Fibroblast of peridontal ligament (primary cell): ENCODE measurements at regions not wholly inside any gene's neighbourhood (a gene's known extent, or its start where the extent isn't known, plus 50 kb on each side); places are given as distances from the start of the nearest gene placed in this dataset.
"Not testable (repeated sequence)": the region's sequence is repeated elsewhere in the genome, so short reads cannot be mapped to it uniquely, and the experiment has no call there.

Experiments used
- DNase-seq: peaks from one replicate; pipeline ENCODE4 v3.0.0-alpha.2; 2010; ENCODE audit errors: extremely low read depth

GRCh38 chr16:52386694-52387093 is 160.2 kb downstream of the TOX3 start:
- no peak for DNase-seq

GRCh38 chr16:52384378-52384777 is 162.6 kb downstream of the TOX3 start:
- no peak for DNase-seq

- DNase-seq, result no peak
Observed at GRCh38 chr16:52383640-52384292, 163.2 kb downstream of the TOX3 start.

- DNase-seq, result no peak
Observed at GRCh38 chr16:52383119-52383518, 163.8 kb downstream of the TOX3 start.

- no peak for DNase-seq
Observed at GRCh38 chr16:52379551-52379950, 167.4 kb downstream of the TOX3 start.

- DNase-seq, result no peak
Observed at GRCh38 chr16:52376676-52377280, 170.2 kb downstream of the TOX3 start.

GRCh38 chr16:52372313-52372712 is 174.6 kb downstream of the TOX3 start:
- DNase-seq, result no peak

- DNase-seq, result no peak
Observed at GRCh38 chr16:52368859-52369258, 178.1 kb downstream of the TOX3 start.

GRCh38 chr16:52367821-52368220 is 179.1 kb downstream of the TOX3 start:
- DNase-seq, result no peak

GRCh38 chr16:52366983-52367382 is 180.0 kb downstream of the TOX3 start:
- DNase-seq, result no peak

GRCh38 chr16:52364500-52364899 is 182.4 kb downstream of the TOX3 start:
- DNase-seq, result no peak

GRCh38 chr16:52363082-52363481 is 183.9 kb downstream of the TOX3 start:
- DNase-seq, result no peak

- DNase-seq, result no peak
Observed at GRCh38 chr16:52357711-52358110, 189.2 kb downstream of the TOX3 start.

- no peak for DNase-seq
Observed at GRCh38 chr16:52353249-52353648, 193.7 kb downstream of the TOX3 start.

- DNase-seq, result no peak
Observed at GRCh38 chr16:52351451-52351850, 195.5 kb downstream of the TOX3 start.

- DNase-seq, result no peak
Observed at GRCh38 chr16:52350031-52350642, 196.8 kb downstream of the TOX3 start.

GRCh38 chr16:52346709-52347108 is 200.2 kb downstream of the TOX3 start:
- DNase-seq, result no peak

- DNase-seq, result not testable (repeated sequence)
Observed at GRCh38 chr16:52333673-52334072, 213.3 kb downstream of the TOX3 start.

- no peak for DNase-seq
Observed at GRCh38 chr16:52320930-52321439, 226.0 kb downstream of the TOX3 start.

- no peak for DNase-seq
Observed at GRCh38 chr16:52318302-52319009, 228.5 kb downstream of the TOX3 start.

- DNase-seq, result no peak
Observed at GRCh38 chr16:52316241-52316640, 230.7 kb downstream of the TOX3 start.

GRCh38 chr16:52312716-52313115 is 234.2 kb downstream of the TOX3 start:
- DNase-seq, result no peak
